Kidney capillary endothelial cell (primary cell): ENCODE measurements at regions not wholly inside any gene's neighbourhood (a gene's known extent, or its start where the extent isn't known, plus 50 kb on each side); places are given as distances from the start of the nearest gene placed in this dataset.

ENCODE experiments used
- DNase-seq: peaks from one replicate; pipeline ENCODE4 v3.0.0-alpha.2; 2018; ENCODE audit warnings: low spot score

DNA sequence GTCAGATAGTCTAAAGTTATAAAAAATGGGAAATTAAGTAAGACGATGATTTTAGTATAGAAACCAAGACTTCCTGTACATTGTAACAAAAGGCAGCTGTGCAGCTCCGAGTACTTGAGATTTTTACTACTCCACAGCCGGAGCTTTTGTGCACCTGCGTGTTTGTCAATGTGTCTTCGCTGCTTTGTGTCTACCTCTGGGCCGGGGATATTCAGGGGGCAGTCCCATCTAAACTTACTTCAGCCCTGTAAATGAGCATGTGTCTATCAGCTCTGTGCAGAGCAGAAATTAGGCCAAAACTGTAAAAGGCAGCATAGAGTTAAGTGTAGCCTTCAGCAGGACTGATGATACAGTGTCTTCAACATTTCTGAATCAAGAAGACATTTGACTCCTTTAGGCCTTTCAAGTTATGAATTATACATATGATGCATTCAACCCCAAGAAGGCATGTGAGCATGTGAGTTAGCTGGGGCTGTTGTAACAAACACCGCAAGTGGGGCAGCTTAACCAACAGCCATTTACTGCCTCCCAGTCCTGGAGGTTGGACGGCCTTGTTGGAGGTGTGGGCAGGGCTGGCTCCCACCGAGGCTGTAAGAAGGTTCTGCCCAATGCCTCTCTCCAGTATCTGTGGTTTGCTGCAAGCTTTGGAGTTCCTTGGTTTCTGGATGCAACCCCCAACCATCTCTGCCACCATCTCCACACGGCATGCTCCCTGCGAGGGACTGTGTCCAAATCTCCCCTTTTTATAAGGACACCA lies 191.0 kb upstream of the IRS2 start:
- DNase-seq, result no peak

DNA sequence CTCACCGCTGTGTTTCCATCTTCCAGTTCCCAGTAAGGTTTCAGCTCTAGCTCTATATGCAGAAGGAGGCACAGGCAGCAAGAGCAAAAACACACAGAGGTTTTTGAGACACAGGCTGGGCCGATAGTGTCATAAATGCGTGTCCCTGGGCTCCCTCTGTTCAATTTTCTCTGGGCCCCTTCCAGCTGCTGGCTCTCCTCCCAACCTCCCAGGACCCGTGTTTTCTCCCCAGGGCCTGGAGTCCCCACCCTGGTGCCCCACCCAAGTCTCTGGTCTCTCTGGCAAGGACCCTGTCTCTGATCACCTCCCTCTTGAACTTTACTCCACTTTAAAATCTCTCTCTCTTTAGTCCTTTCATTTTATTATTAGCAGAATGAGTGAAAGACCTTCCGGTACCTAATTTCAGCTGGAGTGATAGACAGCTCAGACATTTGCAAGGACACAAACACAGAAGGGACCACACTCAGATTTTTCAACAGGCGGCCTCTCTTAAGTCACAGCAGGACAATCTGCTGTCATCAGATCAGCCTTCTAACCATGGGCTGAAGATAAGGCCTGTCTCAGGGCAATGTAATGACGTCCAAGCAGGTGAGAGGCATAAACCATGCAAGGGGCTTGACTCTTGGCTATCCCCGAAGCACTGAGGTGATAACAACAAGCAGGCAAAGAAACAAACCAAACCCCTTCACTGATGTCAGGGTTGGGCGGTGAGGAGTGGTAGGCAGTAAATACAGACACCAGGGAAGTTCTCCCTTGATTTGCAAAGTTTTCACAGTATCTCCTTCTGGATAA lies 190.0 kb upstream of the IRS2 start:
- no peak for DNase-seq

DNA sequence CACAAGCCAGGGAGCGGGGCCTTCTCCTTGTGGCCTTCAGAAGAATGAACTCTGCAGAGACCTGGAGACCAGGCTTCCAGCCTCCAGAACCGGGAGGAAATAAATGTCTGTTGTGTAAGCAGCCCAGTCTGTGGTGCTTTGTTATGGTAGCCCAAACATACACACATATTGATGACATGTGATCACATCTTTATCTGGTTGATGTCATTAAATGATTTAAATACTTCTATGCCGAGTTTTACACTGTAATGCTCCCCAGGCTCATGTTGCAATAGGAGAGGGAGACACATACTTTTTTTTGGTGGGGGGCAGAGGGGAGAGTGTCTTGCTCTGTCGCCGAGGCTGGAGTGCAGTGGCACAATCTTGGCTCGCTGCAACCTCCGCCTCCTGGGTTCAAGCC lies 188.0 kb upstream of the IRS2 start:
- no peak for DNase-seq

DNA sequence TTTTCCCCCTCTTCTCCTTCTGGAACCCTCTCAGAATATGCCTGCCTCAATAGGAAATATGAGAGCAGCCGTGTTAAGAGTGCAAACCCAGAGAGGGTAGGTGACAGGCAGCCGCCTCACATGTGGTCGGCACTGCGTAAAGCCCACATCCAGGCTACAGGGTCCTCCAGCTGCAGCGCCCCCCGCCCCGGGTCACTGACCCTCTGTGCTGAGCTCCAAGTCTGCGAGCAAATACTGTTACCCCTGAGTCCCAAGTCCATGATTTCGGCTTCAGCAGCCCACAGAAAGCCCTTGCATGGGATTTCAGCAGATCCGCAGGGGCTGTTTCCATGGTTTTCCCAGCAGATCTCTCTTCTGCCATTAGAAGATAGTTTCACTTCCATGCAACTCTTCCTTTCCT lies 186.9 kb upstream of the IRS2 start:
- DNase-seq, result no peak

DNA sequence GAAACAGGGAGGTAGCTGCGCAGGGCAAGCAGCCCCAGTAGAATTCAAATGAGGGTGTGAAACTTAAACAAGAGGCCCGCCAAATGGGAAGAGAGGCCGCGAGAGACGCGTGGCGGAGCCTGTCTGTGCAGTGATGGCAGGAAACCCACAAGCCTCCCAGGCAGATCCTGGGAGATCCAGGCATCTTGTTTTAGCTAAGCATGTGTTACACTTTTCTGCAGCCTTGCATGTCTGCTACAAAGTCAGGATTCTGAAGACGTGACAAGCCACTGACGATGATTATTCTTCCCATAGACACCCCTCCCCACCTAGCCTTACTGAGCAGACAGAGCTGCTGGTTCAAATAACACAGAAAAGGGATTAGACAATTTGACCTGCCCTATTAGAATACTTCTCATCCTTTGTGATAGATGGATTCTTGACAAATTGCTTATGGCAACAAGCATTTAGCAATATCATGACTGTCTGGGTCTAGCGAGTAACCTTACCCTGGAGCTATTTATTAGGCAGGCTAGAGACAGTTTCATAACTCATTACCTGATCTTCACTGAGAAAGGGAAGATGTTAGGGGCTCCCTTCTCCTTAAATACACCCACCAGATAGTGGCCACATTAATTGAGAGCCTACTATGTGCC lies 185.2 kb upstream of the IRS2 start:
- DNase-seq, result no peak

DNA sequence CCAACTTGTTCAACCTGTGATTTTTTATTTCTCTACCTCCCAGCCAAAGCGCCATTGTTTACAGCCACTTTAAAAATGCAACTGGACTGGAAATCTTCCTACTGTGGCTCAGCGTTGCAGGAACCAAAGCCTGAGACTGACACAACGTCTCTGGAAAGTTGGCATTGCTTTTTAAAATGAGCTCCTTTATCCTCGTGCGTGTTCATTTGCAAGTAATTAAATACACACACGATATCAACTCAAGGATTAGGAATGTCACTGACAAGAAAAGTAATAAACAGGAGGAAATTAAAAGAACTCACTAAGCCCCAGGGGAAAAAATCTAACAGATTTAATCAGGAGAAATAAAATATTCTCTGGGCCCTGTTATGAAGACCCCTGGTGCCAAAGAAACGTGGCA lies 184.6 kb upstream of the IRS2 start:
- DNase-seq, result no peak

DNA sequence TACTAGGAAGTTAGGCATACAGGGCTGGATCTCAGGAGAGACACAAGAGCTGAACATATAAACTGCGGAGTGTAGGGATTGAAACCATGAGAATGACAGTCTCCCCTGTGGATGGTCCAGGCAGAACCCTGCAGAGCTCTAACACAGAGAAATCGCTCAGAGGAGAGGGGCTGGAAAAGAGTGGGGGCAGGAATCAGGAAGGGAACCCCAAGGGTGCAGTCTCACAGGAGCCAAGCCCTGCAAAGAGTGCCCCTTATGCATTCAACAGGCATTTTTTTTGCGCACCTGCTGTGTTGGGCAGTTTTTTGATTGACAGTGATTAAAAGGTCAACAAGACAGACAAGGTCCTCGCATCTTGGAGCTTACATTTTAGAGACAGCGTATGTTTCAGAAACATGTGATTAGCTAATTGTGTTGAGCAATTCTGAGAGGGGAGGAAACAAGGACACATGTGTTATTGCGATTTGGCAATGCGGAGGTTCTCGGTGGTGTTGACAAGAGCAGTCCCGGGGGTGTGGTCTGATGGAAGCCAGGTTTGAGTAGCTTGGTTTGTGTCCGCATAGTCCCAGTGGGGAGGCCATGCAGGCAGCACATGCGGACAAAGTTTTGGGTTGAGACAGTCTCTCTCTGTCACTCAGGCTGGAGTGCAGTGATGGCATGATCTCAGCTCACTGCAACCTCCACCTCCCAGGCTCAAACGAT lies 182.6 kb upstream of the IRS2 start:
- DNase-seq, result no peak

DNA sequence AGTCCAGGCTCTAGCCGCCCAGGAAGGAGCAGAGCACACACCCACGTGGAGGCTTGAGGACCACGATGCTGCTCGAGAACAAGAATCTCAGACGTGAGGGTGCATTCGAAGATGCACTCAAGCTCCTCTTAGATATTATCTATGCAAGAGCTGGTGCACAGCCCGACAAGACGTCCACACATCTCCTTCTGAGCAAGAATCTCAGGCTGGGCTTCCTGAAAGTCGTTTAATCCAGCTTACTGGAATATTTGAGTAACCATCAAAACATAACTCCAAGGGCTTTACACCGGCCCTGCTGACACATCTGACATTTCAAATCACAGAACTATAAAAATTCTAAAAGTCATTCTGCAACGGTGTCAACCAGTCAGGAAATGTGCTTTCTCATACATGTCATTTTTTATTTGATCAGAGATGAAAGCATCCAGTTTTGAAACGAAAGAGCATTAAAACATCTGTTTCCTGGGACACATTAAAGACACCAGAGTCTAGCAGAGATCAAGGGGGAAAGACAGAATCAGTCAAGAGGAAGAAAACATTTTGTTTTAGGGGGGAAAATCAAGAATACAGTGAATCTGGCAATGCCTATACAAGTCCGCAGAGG lies 177.7 kb upstream of the IRS2 start:
- no peak for DNase-seq

DNA sequence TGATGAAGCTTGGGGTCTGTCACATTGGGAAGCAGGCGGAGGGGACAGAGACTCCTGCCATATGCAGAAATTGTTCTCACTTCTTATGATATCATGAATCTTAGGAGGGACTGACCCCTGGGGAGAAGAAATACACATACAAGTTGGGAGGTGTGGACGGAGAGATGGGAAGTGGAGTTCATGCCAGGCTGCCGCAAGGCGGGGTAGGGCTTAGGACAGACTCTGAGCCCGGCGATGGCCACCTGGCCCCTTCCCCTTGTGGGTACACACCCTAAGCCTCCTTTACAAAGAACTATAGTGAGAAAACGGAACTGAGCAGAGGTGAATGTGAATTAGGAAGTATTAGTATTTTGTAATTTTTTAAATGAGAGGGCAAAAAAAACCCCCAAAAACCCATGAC lies 177.0 kb upstream of the IRS2 start:
- DNase-seq, result no peak

DNA sequence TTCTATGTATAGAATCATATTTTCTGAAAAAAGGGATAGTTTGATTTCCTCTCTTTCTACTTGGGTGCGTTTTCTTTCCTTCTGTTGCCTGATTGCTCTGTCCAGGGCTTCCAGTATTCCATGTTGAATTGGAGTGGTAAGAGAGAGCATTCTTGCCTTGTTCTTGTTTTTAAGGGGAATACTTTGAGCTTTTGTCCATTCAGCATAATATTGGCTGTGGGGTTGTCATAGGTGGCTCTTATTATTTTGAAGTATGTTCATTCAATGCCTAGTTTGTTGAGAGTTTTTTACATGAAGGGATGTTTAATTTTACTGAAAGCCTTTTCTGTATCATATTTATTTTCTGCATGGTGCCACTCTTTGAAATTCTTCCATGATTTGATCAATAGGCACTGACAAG lies 173.5 kb upstream of the IRS2 start:
- DNase-seq, result no peak

DNA sequence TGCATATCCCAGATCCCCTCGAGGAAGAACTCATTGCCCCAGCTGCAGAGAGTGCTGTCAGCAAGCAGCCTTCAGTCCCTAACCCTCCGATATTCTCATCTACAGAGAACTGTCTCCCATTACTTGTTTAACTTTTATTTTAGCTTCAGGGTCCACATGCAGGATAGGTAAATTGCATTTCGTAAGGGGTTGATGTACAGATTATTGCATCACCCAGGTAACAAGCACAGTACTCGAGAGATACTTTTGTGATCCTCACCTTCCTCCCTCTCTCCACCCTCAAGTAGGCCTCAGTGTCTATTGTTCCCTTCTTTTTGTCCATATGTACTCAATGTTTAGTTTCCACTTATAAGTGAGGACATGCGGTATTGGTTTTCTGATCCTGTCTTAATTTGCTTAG lies 171.5 kb upstream of the IRS2 start:
- DNase-seq, result no peak

DNA sequence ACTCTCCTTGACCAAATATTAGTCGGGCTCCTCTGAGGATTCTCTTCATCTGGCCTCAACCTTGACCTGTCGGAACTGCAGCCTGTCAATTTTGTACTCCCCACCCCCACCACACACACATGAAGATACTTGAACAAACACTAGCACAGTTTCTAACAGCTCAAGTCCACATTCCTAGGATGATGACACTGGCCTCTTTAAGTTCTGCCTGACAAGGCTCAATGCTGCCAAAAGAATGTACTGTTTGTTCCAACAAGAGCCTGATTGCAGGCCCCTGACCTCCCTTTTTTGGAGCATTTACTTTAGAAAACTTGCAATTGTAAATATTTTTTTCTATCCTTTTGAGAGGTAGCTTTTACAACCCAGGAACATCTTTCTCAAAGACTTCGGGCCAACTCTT lies 169.2 kb upstream of the IRS2 start:
- no peak for DNase-seq

DNA sequence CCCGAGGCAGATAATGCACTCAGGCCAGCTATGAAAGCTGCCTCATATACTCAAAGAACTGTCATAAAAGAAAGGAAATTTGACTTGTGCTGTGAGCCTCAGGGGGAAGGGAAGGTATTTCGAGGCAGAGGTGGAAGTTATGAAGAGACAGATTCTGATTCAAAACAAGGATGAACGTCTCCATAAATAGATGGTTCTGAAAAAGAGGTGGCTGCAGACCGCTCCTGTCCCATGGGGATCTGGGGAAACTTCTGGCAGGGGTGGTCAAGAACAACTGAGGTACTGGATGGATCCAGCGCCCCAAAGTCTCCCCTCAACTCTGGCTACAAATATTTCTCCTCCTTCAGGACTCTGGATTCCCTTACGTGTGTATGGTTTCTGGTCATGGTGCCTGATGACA lies 168.1 kb upstream of the IRS2 start:
- DNase-seq, result no peak

DNA sequence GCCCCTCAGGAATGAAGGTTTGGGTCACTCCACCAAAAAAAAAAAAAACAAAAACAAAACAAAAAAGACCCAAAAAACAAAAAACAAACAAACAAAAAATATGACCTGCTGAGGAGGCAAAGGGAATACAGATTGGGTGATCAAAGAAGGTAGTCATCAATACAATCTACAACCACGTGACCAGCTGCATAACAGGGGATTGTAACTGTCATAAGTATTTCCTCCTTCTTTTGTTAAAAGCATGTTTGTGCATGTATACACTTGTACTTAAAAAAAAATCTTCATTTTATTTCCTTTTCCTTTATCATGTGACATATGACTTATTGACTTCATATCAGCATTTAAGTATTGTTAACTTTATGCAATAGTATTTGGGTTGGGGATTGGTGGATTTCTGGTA lies 165.1 kb upstream of the IRS2 start:
- DNase-seq, result no peak

DNA sequence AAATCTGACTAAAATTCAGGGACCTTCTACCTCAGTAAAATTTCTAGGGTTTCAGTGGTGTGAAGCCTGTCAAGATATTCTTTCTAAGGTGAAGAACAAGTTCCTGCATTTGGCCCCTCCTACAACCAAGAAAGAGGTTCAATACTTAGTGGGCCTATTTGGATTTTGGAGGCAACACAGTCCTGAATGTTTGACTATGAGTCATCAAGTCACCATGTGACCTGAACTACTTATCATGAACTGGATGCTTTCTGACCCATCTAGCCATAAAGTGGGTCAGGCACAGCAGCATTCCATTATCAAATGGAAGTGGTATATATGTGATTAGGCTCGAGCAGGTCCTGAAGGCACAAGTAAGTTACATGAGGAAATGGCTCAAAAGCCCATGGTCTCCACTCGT lies 163.0 kb upstream of the IRS2 start:
- no peak for DNase-seq

DNA sequence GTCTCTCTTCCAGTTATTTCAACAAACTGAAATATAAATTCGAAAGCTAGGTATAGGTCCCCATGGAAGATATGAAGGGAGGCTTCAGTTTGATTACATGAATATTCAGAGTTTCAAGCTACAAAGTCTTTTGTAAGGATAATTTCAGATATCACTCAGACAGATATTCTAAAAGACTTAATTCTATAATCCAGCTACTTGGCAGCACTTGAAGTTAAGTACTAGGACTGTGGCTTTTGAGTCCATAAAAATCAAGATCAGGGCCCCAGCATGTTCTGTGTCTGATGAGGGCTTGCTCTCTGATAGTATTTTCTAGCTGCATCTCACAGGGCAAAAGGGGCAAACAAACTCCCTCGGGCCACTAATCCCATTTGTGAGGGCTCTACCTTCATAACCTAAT lies 160.6 kb upstream of the IRS2 start:
- DNase-seq, result no peak

DNA sequence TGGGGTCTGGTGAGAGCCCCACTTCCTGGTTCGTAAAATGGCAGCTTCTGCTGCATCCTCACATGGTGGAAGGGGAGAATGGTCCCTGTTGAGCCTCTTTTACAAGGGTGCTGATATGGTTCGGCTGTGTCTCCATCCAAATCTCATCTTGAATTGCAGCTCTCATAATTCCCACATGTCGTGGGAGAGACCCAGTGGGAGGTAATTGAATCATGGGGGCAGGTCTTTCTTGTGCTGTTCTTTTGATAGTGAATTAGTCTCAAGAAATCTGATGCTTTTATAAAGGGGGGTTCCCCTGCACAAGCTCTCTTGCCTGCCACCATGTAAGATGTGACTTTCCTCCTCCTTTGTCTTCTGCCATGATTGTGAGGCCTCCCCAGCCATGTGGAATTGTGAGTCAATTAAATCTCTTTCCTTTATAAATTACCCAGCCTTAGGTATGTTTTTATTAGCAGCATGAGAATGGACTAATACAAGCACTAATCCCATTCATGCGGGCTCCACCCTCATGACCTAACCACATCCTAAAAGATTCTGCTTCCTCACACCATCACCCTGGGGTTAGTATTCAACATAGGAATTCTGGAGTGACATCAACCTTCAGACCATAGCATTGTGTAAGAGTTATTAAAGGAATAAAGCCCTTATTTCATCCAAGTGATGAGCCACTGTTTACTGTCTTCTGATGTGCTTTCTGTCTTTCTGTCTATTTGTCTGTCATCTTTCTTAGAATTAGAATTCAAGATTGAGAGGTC lies 159.0 kb upstream of the IRS2 start:
- DNase-seq, result no peak

DNA sequence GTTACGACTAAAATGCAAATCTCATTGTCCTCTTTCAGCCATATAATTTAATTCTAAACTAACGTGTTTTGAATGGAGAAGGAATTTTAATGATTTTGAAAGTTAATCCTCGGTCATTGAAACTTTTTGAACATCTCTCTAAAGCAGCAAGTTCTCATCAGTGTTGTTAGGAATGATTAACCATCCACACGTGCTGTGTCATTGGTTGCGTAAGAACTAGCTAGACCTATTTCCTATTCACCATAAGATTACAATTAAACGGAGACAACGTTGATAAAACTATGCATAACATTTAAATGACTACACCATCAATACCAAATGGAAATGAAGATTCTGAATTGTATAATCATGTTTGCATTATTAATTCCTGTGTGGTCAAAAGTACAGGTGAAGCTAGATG lies 155.6 kb upstream of the IRS2 start:
- no peak for DNase-seq

DNA sequence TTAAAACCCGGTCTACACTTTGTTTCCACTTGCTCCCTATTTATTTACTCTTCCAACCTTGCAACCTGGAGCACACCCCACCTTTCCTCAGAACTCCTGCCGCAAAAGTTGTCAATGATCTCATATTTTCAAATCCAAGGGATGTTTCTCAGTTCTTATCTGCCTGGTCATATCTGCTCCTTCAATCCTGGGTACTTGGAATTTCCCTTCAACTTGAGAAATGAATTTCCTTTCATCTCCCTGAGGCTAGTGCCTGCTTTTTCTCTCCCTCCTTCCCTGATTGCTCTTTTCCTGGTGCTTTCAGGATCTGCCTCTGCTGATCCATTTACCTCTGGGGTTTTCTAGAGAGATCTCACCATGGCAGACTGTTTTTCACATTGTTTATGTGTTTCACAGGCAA lies 154.8 kb upstream of the IRS2 start:
- DNase-seq, result no peak

DNA sequence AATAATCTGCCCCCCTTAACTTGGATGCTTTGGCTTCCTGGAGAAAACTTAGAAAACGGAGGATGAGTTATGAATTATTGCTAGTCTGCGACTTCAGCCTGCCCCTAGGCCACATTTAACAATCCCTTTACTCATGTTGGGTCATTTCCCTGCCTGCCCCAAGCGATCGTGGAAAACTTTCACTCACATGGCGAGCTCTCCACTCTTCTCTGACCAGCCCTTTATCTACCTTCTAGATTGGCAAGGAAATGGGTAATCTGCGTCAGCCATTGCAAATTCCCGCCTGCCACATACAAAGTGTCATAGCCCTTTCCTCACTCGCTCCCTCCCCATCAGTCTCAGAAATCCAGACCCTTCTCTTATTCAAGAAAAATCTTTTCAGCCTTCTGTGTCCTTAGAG lies 154.3 kb upstream of the IRS2 start:
- DNase-seq, result no peak

DNA sequence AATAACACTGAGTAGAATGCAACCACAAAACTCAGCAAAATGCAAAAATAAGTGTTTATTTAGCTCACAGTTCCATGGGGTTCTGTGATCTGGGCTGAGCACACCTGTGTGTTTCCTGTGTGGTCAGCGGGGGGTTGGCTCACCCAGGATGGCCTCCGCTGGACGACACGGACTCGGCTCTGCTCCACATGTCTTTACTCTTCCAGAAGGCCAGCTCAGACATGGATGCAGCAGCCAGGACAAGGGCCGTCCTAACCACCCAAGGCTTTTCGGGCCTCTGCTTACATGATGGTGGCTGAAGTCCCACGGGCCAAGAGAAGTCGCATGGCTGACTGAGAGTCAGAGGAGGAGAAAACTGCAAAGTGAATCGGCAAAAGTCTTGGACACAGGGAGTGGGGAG lies 153.5 kb upstream of the IRS2 start:
- no peak for DNase-seq

DNA sequence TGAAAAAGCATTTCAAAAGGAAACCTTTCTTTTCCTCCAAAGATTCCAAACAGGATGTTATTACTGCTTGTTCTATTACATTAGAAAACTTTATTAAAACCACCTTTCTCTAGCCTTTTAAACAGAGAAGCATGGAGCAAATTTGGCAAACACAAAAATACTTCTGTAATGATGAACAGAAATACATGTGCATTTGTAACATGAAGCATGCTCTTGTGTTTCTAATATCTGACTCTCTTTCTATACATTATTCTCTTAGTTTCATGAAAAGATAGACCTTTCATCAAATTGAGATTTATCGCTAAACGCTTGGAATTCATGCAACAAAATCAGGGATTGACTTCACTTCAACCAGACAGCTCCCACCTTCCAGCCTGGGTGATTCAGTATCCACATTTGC lies 152.8 kb upstream of the IRS2 start:
- no peak for DNase-seq
